ENCODE measurements at regions not wholly inside any gene's neighbourhood (a gene's known extent, or its start where the extent isn't known, plus 50 kb on each side); places are given as distances from the start of the nearest gene placed in this dataset.

GRCh38 chrX:52261125-52261462, 76.4 kb downstream of the MAGED4 start:
- no peak for TF ChIP-seq CTCF (IDR thresholded peaks at IDR 0.05)
- TF ChIP-seq POLR2A (IDR thresholded peaks at IDR 0.05): no peak

Measured in lower leg skin (tissue), 3 donors.